ENCODE measurements at regions not wholly inside any gene's neighbourhood (a gene's known extent, or its start where the extent isn't known, plus 50 kb on each side); places are given as distances from the start of the nearest gene placed in this dataset.

GRCh38 chr19:30743702-30744101 is 371.5 kb downstream of the ZNF536 start:
- WGBS, 2 experiments (ENCODE audit: insufficient coverage in 2 of 2) = 80 to 94% methylated on average over 4 to 5 of the region's 5 CpGs
- no peaks in the 10 kb centered on the region for H3K9me3 ChIP-seq (ENCODE audit: control insufficient read depth, low read length)
- H3K27ac ChIP-seq (ENCODE audit: low read depth, low read length, severe bottlenecking) = no peak overlapping the region
- H3K4me1 ChIP-seq (ENCODE audit: control insufficient read depth, insufficient read depth, low read length, poor library complexity, severe bottlenecking) = no peaks in the 10 kb centered on the region
- no peak overlapping the region for H3K4me3 ChIP-seq (ENCODE audit: extremely low read depth, insufficient read depth, low read length, poor library complexity, severe bottlenecking)
- H3K36me3 ChIP-seq (ENCODE audit: control insufficient read depth, insufficient read depth, low read length) = no peaks in the 10 kb centered on the region

GRCh38 chr19:30743011-30743410 is 370.8 kb downstream of the ZNF536 start:
- no peak overlapping the region for H3K4me3 ChIP-seq (ENCODE audit: extremely low read depth, insufficient read depth, low read length, poor library complexity, severe bottlenecking)
- WGBS, 2 experiments (ENCODE audit: insufficient coverage in 2 of 2) = 76 to 80% methylated on average over 10 of the region's 10 CpGs
- H3K9me3 ChIP-seq (ENCODE audit: control insufficient read depth, low read length) = no peaks in the 10 kb centered on the region
- no peak overlapping the region for H3K27ac ChIP-seq (ENCODE audit: low read depth, low read length, severe bottlenecking)
- H3K4me1 ChIP-seq (ENCODE audit: control insufficient read depth, insufficient read depth, low read length, poor library complexity, severe bottlenecking) = no peaks in the 10 kb centered on the region
- no peaks in the 10 kb centered on the region for H3K36me3 ChIP-seq (ENCODE audit: control insufficient read depth, insufficient read depth, low read length)

GRCh38 chr19:30742406-30742938 is 370.3 kb downstream of the ZNF536 start:
- Histone ChIP-seq H3K4me3 (ENCODE audit: extremely low read depth, insufficient read depth, low read length, poor library complexity, severe bottlenecking) (no peak overlapping the region), H3K27ac (ENCODE audit: low read depth, low read length, severe bottlenecking) (no peak overlapping the region), H3K9me3 (ENCODE audit: control insufficient read depth, low read length) (no peaks in the 10 kb centered on the region), H3K36me3 (ENCODE audit: control insufficient read depth, insufficient read depth, low read length) (no peaks in the 10 kb centered on the region), H3K4me1 (ENCODE audit: control insufficient read depth, insufficient read depth, low read length, poor library complexity, severe bottlenecking) (no peaks in the 10 kb centered on the region)
- WGBS, 2 experiments (ENCODE audit: insufficient coverage in 2 of 2) = 96 to 97% methylated on average over 10 to 11 of the region's 12 CpGs

- Histone ChIP-seq H3K9me3 (ENCODE audit: control insufficient read depth, low read length) (no peaks in the 10 kb centered on the region), H3K4me1 (ENCODE audit: control insufficient read depth, insufficient read depth, low read length, poor library complexity, severe bottlenecking) (no peaks in the 10 kb centered on the region), H3K4me3 (ENCODE audit: extremely low read depth, insufficient read depth, low read length, poor library complexity, severe bottlenecking) (no peak overlapping the region), H3K36me3 (ENCODE audit: control insufficient read depth, insufficient read depth, low read length) (no peaks in the 10 kb centered on the region), H3K27ac (ENCODE audit: low read depth, low read length, severe bottlenecking) (no peak overlapping the region)
- WGBS, 2 experiments (ENCODE audit: insufficient coverage in 2 of 2) = 100% methylated on average over 1 of the region's 2 CpGs
These were observed 369.4 kb downstream of the ZNF536 start for GRCh38 chr19:30741566-30741965.

GRCh38 chr19:30739394-30739793 is 367.2 kb downstream of the ZNF536 start:
- Histone ChIP-seq H3K36me3 (ENCODE audit: control insufficient read depth, insufficient read depth, low read length) (no peaks in the 10 kb centered on the region), H3K4me1 (ENCODE audit: control insufficient read depth, insufficient read depth, low read length, poor library complexity, severe bottlenecking) (no peaks in the 10 kb centered on the region), H3K9me3 (ENCODE audit: control insufficient read depth, low read length) (no peaks in the 10 kb centered on the region), H3K27ac (ENCODE audit: low read depth, low read length, severe bottlenecking) (no peak overlapping the region), H3K4me3 (ENCODE audit: extremely low read depth, insufficient read depth, low read length, poor library complexity, severe bottlenecking) (no peak overlapping the region)
- WGBS, 2 experiments (ENCODE audit: insufficient coverage in 2 of 2) = 83 to 89% methylated on average over 5 of the region's 5 CpGs

- no peak overlapping the region for H3K4me3 ChIP-seq (ENCODE audit: extremely low read depth, insufficient read depth, low read length, poor library complexity, severe bottlenecking)
- no peaks in the 10 kb centered on the region for H3K36me3 ChIP-seq (ENCODE audit: control insufficient read depth, insufficient read depth, low read length)
- H3K9me3 ChIP-seq (ENCODE audit: control insufficient read depth, low read length) = no peaks in the 10 kb centered on the region
- no peak overlapping the region for H3K27ac ChIP-seq (ENCODE audit: low read depth, low read length, severe bottlenecking)
- no peaks in the 10 kb centered on the region for H3K4me1 ChIP-seq (ENCODE audit: control insufficient read depth, insufficient read depth, low read length, poor library complexity, severe bottlenecking)
- WGBS, 2 experiments (ENCODE audit: insufficient coverage in 2 of 2) = no CpG with 5 or more reads among the region's 2 CpGs
These were observed 365.9 kb downstream of the ZNF536 start for GRCh38 chr19:30738047-30738446.

GRCh38 chr19:30734669-30735068 is 362.5 kb downstream of the ZNF536 start:
- Histone ChIP-seq H3K36me3 (ENCODE audit: control insufficient read depth, insufficient read depth, low read length) (no peaks in the 10 kb centered on the region), H3K4me1 (ENCODE audit: control insufficient read depth, insufficient read depth, low read length, poor library complexity, severe bottlenecking) (no peaks in the 10 kb centered on the region), H3K4me3 (ENCODE audit: extremely low read depth, insufficient read depth, low read length, poor library complexity, severe bottlenecking) (no peak overlapping the region), H3K27ac (ENCODE audit: low read depth, low read length, severe bottlenecking) (no peak overlapping the region), H3K9me3 (ENCODE audit: control insufficient read depth, low read length) (no peaks in the 10 kb centered on the region)
- 70 to 80% methylated on average over 3 to 4 of the region's 6 CpGs for WGBS, 2 experiments (ENCODE audit: insufficient coverage in 2 of 2)

GRCh38 chr19:30733826-30734550 is 361.8 kb downstream of the ZNF536 start:
- H3K36me3 ChIP-seq (ENCODE audit: control insufficient read depth, insufficient read depth, low read length) = no peaks in the 10 kb centered on the region
- H3K4me1 ChIP-seq (ENCODE audit: control insufficient read depth, insufficient read depth, low read length, poor library complexity, severe bottlenecking) = no peaks in the 10 kb centered on the region
- H3K27ac ChIP-seq (ENCODE audit: low read depth, low read length, severe bottlenecking) = no peak overlapping the region
- WGBS, 2 experiments (ENCODE audit: insufficient coverage in 2 of 2) = 88 to 93% methylated on average over 7 to 8 of the region's 15 CpGs
- no peak overlapping the region for H3K4me3 ChIP-seq (ENCODE audit: extremely low read depth, insufficient read depth, low read length, poor library complexity, severe bottlenecking)
- no peaks in the 10 kb centered on the region for H3K9me3 ChIP-seq (ENCODE audit: control insufficient read depth, low read length)

GRCh38 chr19:30731591-30731990 is 359.4 kb downstream of the ZNF536 start:
- Histone ChIP-seq H3K4me1 (ENCODE audit: control insufficient read depth, insufficient read depth, low read length, poor library complexity, severe bottlenecking) (no peaks in the 10 kb centered on the region), H3K9me3 (ENCODE audit: control insufficient read depth, low read length) (no peaks in the 10 kb centered on the region), H3K27ac (ENCODE audit: low read depth, low read length, severe bottlenecking) (no peak overlapping the region), H3K36me3 (ENCODE audit: control insufficient read depth, insufficient read depth, low read length) (no peaks in the 10 kb centered on the region), H3K4me3 (ENCODE audit: extremely low read depth, insufficient read depth, low read length, poor library complexity, severe bottlenecking) (no peak overlapping the region)
- 83 to 90% methylated on average over 1 to 3 of the region's 3 CpGs for WGBS, 2 experiments (ENCODE audit: insufficient coverage in 2 of 2)

- H3K27ac ChIP-seq (ENCODE audit: low read depth, low read length, severe bottlenecking) = no peak overlapping the region
- H3K4me1 ChIP-seq (ENCODE audit: control insufficient read depth, insufficient read depth, low read length, poor library complexity, severe bottlenecking) = no peaks in the 10 kb centered on the region
- no peaks in the 10 kb centered on the region for H3K9me3 ChIP-seq (ENCODE audit: control insufficient read depth, low read length)
- 80 to 100% methylated on average over 1 to 2 of the region's 6 CpGs for WGBS, 2 experiments (ENCODE audit: insufficient coverage in 2 of 2)
- H3K36me3 ChIP-seq (ENCODE audit: control insufficient read depth, insufficient read depth, low read length) = no peaks in the 10 kb centered on the region
- H3K4me3 ChIP-seq (ENCODE audit: extremely low read depth, insufficient read depth, low read length, poor library complexity, severe bottlenecking) = no peak overlapping the region
These were observed 357.3 kb downstream of the ZNF536 start for GRCh38 chr19:30729451-30729850.

GRCh38 chr19:30722761-30723160 is 350.6 kb downstream of the ZNF536 start:
- 88 to 98% methylated on average over 6 to 7 of the region's 9 CpGs for WGBS, 2 experiments (ENCODE audit: insufficient coverage in 2 of 2)
- Histone ChIP-seq H3K9me3 (ENCODE audit: control insufficient read depth, low read length) (no peaks in the 10 kb centered on the region), H3K36me3 (ENCODE audit: control insufficient read depth, insufficient read depth, low read length) (no peaks in the 10 kb centered on the region), H3K4me1 (ENCODE audit: control insufficient read depth, insufficient read depth, low read length, poor library complexity, severe bottlenecking) (peaks cover 13% of the 10 kb centered on the region), H3K4me3 (ENCODE audit: extremely low read depth, insufficient read depth, low read length, poor library complexity, severe bottlenecking) (no peak overlapping the region), H3K27ac (ENCODE audit: low read depth, low read length, severe bottlenecking) (no peak overlapping the region)
